SK-N-SH (cell line): ENCODE measurements at regions not wholly inside any gene's neighbourhood (a gene's known extent, or its start where the extent isn't known, plus 50 kb on each side); places are given as distances from the start of the nearest gene placed in this dataset.

Source experiments
- CTCF ChIA-PET: fragments of 300-600, 350-600 bp; formaldehyde crosslinking; extraction: SDS; loops from one replicate; lab custom pipeline; 2021; lab: Yijun Ruan, JAX
- POLR2A ChIA-PET: fragments of 350-600 bp; sonication (Branson Sonifier 250); formaldehyde crosslinking; extraction: SDS; loops from one replicate; lab custom pipeline; 2020; ENCODE audit warnings: antibody characterized with exemption, inconsistent platforms; lab: Yijun Ruan, JAX
- DNase-seq: peaks from one replicate; pipeline ENCODE4 v3.0.0; 2012
- H2AFZ ChIP-seq: fragments of 200-600 bp; sonication (generic); 2 replicates; pipeline ENCODE4 v1.8.1; 2016; ENCODE audit warnings: antibody characterized with exemption, mild to moderate bottlenecking, low read depth
- H3F3A ChIP-seq: fragments of 200-600 bp; sonication (generic); replicated peaks from 2 replicates; pipeline ENCODE3; 2016; ENCODE audit warnings: antibody characterized with exemption, mild to moderate bottlenecking; ENCODE audit not compliant: insufficient read depth
- H3K27ac ChIP-seq, 2 experiments: fragments of 200-500 bp in 1 of 2; fragments of 200-600 bp in 1 of 2; sonication (Bioruptor generic) in 1 of 2; sonication (generic), shearing (Covaris generic) in 1 of 2; 2 replicates each; pipeline versions ENCODE4 v1.5.1 to v1.6.1; 2014 to 2016; ENCODE audit warnings: low read depth in 2 of 2, inconsistent platforms in 1 of 2, low read length in 1 of 2, mild to moderate bottlenecking in 1 of 2, mixed read lengths in 1 of 2
- H3K27me3 ChIP-seq: fragments of 200-600 bp; sonication (generic), shearing (Covaris generic); 2 replicates; pipeline ENCODE4 v1.6.1; 2016; ENCODE audit warnings: mixed run types; ENCODE audit not compliant: insufficient read depth
- H3K36me3 ChIP-seq, 2 experiments: fragments of 200-500 bp in 1 of 2; fragments of 200-600 bp in 1 of 2; sonication (Bioruptor generic) in 1 of 2; sonication (generic) in 1 of 2; replicated peaks in 1 of 2; 2 replicates each; pipeline versions ENCODE3 to v1.5.1; 2014 to 2016; ENCODE audit warnings: low read length in 1 of 2, mild to moderate bottlenecking in 1 of 2; ENCODE audit not compliant: insufficient read depth in 2 of 2, control insufficient read depth in 1 of 2
- H3K4me1 ChIP-seq, 2 experiments: fragments of 200-500 bp in 1 of 2; fragments of 200-600 bp in 1 of 2; sonication (Bioruptor generic) in 1 of 2; sonication (generic), shearing (Covaris generic) in 1 of 2; 2 replicates each; pipeline versions ENCODE4 v1.5.1 to v1.6.1; 2014 to 2016; ENCODE audit warnings: low read depth in 1 of 2, low read length in 1 of 2, mixed run types in 1 of 2; ENCODE audit not compliant: insufficient read depth in 2 of 2, control insufficient read depth in 1 of 2
- H3K4me2 ChIP-seq: fragments of 200-600 bp; sonication (generic), shearing (Covaris generic); 2 replicates; pipeline ENCODE4 v1.6.1; 2017; ENCODE audit warnings: mixed run types
- H3K4me3 ChIP-seq, 2 experiments: fragments of 200-500 bp in 1 of 2; fragments of 200-600 bp in 1 of 2; sonication (Bioruptor generic) in 1 of 2; sonication (generic), shearing (Covaris generic) in 1 of 2; 2 replicates each; pipeline versions ENCODE4 v1.5.1 to v1.8.1; 2014 to 2016; ENCODE audit warnings: low read depth in 2 of 2, inconsistent platforms in 1 of 2, low read length in 1 of 2, mild to moderate bottlenecking in 1 of 2, mixed read lengths in 1 of 2, moderate library complexity in 1 of 2
- H3K79me2 ChIP-seq: fragments of 200-600 bp; sonication (generic); 2 replicates; pipeline ENCODE4 v1.8.1; 2017; ENCODE audit warnings: mild to moderate bottlenecking; ENCODE audit not compliant: insufficient read depth
- H3K9ac ChIP-seq: fragments of 200-600 bp; sonication (generic); 2 replicates; pipeline ENCODE4 v1.6.1; 2017; ENCODE audit warnings: mixed run types
- H3K9me2 ChIP-seq: fragments of 200-600 bp; sonication (generic); 2 replicates; pipeline ENCODE4 v1.6.1; 2017; ENCODE audit warnings: mixed run types
- H3K9me3 ChIP-seq: fragments of 200-600 bp; sonication (generic); 2 replicates; pipeline ENCODE4 v1.6.1; 2017; ENCODE audit warnings: mixed run types, mild to moderate bottlenecking, moderate library complexity
- H4K20me1 ChIP-seq: fragments of 200-600 bp; sonication (generic); 2 replicates; pipeline ENCODE4 v1.6.1; 2017; ENCODE audit warnings: mild to moderate bottlenecking, mixed run types; ENCODE audit not compliant: insufficient read depth
- CHD2 ChIP-seq: fragments of 150-350 bp; IDR thresholded peaks from 2 replicates; pipeline ENCODE4 v1.6.1; 2018; ENCODE audit warnings: low read length; ENCODE audit not compliant: partially characterized antibody
- EP300 ChIP-seq, 2 experiments: IDR thresholded peaks; 2 replicates each; pipeline versions ENCODE4 v1.4.0 to v1.6.1; 2012; ENCODE audit warnings: borderline replicate concordance in 1 of 2, low read depth in 1 of 2, low read length in 1 of 2
- FOSL2 ChIP-seq: IDR thresholded peaks from 2 replicates; pipeline ENCODE4 v1.4.0; 2012; ENCODE audit warnings: low read depth, mild to moderate bottlenecking, moderate library complexity, borderline replicate concordance
- FOXM1 ChIP-seq: IDR thresholded peaks from 2 replicates; pipeline ENCODE4 v1.4.0; 2012; ENCODE audit warnings: low read depth, mild to moderate bottlenecking
- GABPA ChIP-seq: IDR thresholded peaks from 2 replicates; pipeline ENCODE4 v1.4.0; 2012; ENCODE audit warnings: low read depth, mild to moderate bottlenecking
- GATA2 ChIP-seq: sonication (generic); formaldehyde crosslinking; IDR thresholded peaks from 2 replicates; pipeline ENCODE4 v1.5.0; 2020; ENCODE audit warnings: mild to moderate bottlenecking, missing genetic modification reagents
- MAX ChIP-seq: IDR thresholded peaks from 2 replicates; pipeline ENCODE4 v1.4.0; 2012; ENCODE audit warnings: low read depth
- MEF2A ChIP-seq: IDR thresholded peaks from 2 replicates; pipeline ENCODE4 v1.4.0; 2012; ENCODE audit warnings: low read depth, borderline replicate concordance
- NFIC ChIP-seq: IDR thresholded peaks from 2 replicates; pipeline ENCODE4 v1.4.0; 2012; ENCODE audit warnings: borderline replicate concordance
- POLR2AphosphoS5 ChIP-seq: IDR thresholded peaks from 2 replicates; pipeline ENCODE4 v1.6.1; 2012; ENCODE audit warnings: low read depth, low read length
- RAD21 ChIP-seq: IDR thresholded peaks from 2 replicates; pipeline ENCODE4 v1.6.1; 2012; ENCODE audit warnings: mild to moderate bottlenecking, low read length
- RCOR1 ChIP-seq: fragments of 150-350 bp; IDR thresholded peaks from 2 replicates; pipeline ENCODE4 v1.6.1; 2017; ENCODE audit warnings: antibody characterized with exemption, low read length
- RFX5 ChIP-seq: IDR thresholded peaks from 2 replicates; pipeline ENCODE4 v1.6.1; 2012; ENCODE audit warnings: mild to moderate bottlenecking, improper control_type of control experiment, low read length
- SMC3 ChIP-seq: IDR thresholded peaks from 2 replicates; pipeline ENCODE4 v1.6.1; 2012; ENCODE audit warnings: low read depth, low read length, improper control_type of control experiment
- TAF1 ChIP-seq: IDR thresholded peaks from 2 replicates; pipeline ENCODE4 v1.6.1; 2012; ENCODE audit warnings: low read depth, mild to moderate bottlenecking, low read length, moderate library complexity, borderline replicate concordance
- TCF12 ChIP-seq: IDR thresholded peaks from 2 replicates; pipeline ENCODE4 v1.4.0; 2012
- TEAD4 ChIP-seq: IDR thresholded peaks from 2 replicates; pipeline ENCODE4 v1.4.0; 2012; ENCODE audit warnings: mild to moderate bottlenecking, borderline replicate concordance; ENCODE audit not compliant: insufficient read depth
- USF1 ChIP-seq: IDR thresholded peaks from 2 replicates; pipeline ENCODE4 v1.4.0; 2012; ENCODE audit warnings: low read depth, borderline replicate concordance
- YY1 ChIP-seq: IDR thresholded peaks from 2 replicates; pipeline ENCODE4 v1.4.0; 2012; ENCODE audit warnings: low read depth, mild to moderate bottlenecking
- WGBS: methylation state at CpG from one replicate; pipeline ENCODE4 v1.1.6; 2017; ENCODE audit warnings: low lambda C conversion rate; 5-methylcytosine and 5-hydroxymethylcytosine counted together
- TF ChIP-seq, protein P1 (sequence below): fragments of 150-350 bp; IDR thresholded peaks from 2 replicates; pipeline ENCODE4 v1.6.1; 2016; ENCODE audit warnings: mild to moderate bottlenecking, low read depth, low read length
- TF ChIP-seq, protein P2 (sequence below): fragments of 150-350 bp; IDR thresholded peaks from 2 replicates; pipeline ENCODE4 v1.6.1; 2017; ENCODE audit warnings: antibody characterized with exemption, low read length, low read depth, borderline replicate concordance

- H3K4me1 ChIP-seq = no peaks in the 10 kb centered on the region
- no peak for DNase-seq
- H3K79me2 ChIP-seq = no peaks in the 10 kb centered on the region
- no peak overlapping the region for H3K4me3 ChIP-seq
- no peak overlapping the region for H2AFZ ChIP-seq
- H3K9me3 ChIP-seq = no peaks in the 10 kb centered on the region
- H3K9ac ChIP-seq = no peak overlapping the region
- WGBS = 43% methylated on average over 6 of the region's 6 CpGs
- CTCF ChIA-PET = no interaction called here
- no peaks in the 10 kb centered on the region for H3F3A ChIP-seq
- H3K9me2 ChIP-seq = no peaks in the 10 kb centered on the region
- no peaks in the 10 kb centered on the region for H4K20me1 ChIP-seq
- H3K27ac ChIP-seq = no peak overlapping the region
- H3K4me2 ChIP-seq = no peak overlapping the region
- POLR2A ChIA-PET = no interaction called here
- H3K36me3 ChIP-seq = no peaks in the 10 kb centered on the region
- TF ChIP-seq EP300 (IDR thresholded peaks at IDR 0.05; ENCODE audit: borderline replicate concordance in 1 of 2, low read depth in 1 of 2, low read length in 1 of 2) (no peak), CHD2 (no peak), FOXM1 (no peak), RAD21 (no peak), USF1 (no peak), GABPA (no peak), NFIC (no peak), YY1 (no peak), FOSL2 (no peak), TCF12 (no peak), GATA2 (CRISPR knock-in tag) (no peak)
- TF ChIP-seq, protein P1, sequence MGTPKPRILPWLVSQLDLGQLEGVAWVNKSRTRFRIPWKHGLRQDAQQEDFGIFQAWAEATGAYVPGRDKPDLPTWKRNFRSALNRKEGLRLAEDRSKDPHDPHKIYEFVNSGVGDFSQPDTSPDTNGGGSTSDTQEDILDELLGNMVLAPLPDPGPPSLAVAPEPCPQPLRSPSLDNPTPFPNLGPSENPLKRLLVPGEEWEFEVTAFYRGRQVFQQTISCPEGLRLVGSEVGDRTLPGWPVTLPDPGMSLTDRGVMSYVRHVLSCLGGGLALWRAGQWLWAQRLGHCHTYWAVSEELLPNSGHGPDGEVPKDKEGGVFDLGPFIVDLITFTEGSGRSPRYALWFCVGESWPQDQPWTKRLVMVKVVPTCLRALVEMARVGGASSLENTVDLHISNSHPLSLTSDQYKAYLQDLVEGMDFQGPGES = no peak
- TF ChIP-seq, protein P2, sequence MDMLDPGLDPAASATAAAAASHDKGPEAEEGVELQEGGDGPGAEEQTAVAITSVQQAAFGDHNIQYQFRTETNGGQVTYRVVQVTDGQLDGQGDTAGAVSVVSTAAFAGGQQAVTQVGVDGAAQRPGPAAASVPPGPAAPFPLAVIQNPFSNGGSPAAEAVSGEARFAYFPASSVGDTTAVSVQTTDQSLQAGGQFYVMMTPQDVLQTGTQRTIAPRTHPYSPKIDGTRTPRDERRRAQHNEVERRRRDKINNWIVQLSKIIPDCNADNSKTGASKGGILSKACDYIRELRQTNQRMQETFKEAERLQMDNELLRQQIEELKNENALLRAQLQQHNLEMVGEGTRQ = no peak
- no peaks in the 10 kb centered on the region for H3K27me3 ChIP-seq
Measured at GRCh38 chr7:10793995-10794775, 179.5 kb upstream of the PHF14 start.

DNA sequence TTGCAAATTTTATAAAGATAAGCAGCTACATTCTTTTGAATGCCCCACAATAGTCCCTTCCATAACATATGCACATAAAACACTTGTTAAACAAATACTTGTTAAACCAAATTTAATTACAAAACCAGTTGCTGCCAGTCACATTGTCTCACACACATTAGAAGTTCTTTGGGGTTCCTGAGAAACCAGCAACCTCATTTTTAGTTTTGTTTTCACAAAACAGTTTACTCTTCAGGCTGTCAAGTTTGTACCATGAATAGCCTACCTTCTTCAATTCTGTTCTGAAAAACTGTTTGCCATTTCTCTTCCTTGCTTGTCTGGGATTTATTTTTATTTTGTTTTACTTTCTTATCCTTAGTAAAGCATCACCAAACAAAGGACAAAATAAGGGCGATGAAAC is 176.5 kb upstream of the PHF14 start:
- no peak overlapping the region for H3K4me3 ChIP-seq
- no peaks in the 10 kb centered on the region for H3K79me2 ChIP-seq
- WGBS = 28% methylated on average over 1 of the region's 1 CpG
- POLR2A ChIA-PET = no interaction called here
- no peak for TF ChIP-seq TCF12
- no peak for TF ChIP-seq TAF1
- no peak for TF ChIP-seq RFX5
- no peak for TF ChIP-seq GATA2 (CRISPR knock-in tag)
- TF ChIP-seq MAX = no peak
- TF ChIP-seq NFIC = no peak
- TF ChIP-seq RCOR1 = no peak
- no peak for TF ChIP-seq EP300 (IDR thresholded peaks at IDR 0.05; ENCODE audit: borderline replicate concordance in 1 of 2, low read depth in 1 of 2, low read length in 1 of 2)
- TF ChIP-seq MEF2A = no peak
- TF ChIP-seq POLR2AphosphoS5 = no peak
- TF ChIP-seq, protein P1 = no peak
- TF ChIP-seq SMC3 = no peak
- no peak for TF ChIP-seq FOSL2
- TF ChIP-seq GABPA = no peak
- TF ChIP-seq CHD2 = no peak
- TF ChIP-seq TEAD4 = no peak
- no peak for TF ChIP-seq FOXM1
- CTCF ChIA-PET = interaction anchor here (0.6 kb wide), 1 partner anchor 47 kb away, joined by 4 read pairs; no protein-coding TSS in a partner anchor
- H3K9me3 ChIP-seq = no peaks in the 10 kb centered on the region
- H3K9me2 ChIP-seq = no peaks in the 10 kb centered on the region
- no peaks in the 10 kb centered on the region for H4K20me1 ChIP-seq
- H3K27ac ChIP-seq = no peak overlapping the region
- no peaks in the 10 kb centered on the region for H3F3A ChIP-seq
- no peaks in the 10 kb centered on the region for H3K36me3 ChIP-seq
- no peak for DNase-seq
- no peak overlapping the region for H3K4me2 ChIP-seq
- no peaks in the 10 kb centered on the region for H3K27me3 ChIP-seq
- H2AFZ ChIP-seq = no peak overlapping the region
- no peaks in the 10 kb centered on the region for H3K4me1 ChIP-seq
- no peak overlapping the region for H3K9ac ChIP-seq
